HepG2 (cell line): ENCODE measurements at regions not wholly inside any gene's neighbourhood (a gene's known extent, or its start where the extent isn't known, plus 50 kb on each side); places are given as distances from the start of the nearest gene placed in this dataset.
A peak's percentile ranks its signal among the peaks of the same experiment; 100 is the strongest.

Experiments
- CEBPB ChIP-seq: IDR thresholded peaks from 2 replicates; pipeline ENCODE4 v1.6.1; 2011; ENCODE audit warnings: low read depth, low read length, improper control_type of control experiment, borderline replicate concordance
- HNRNPLL ChIP-seq: fragments of 200-400 bp; formaldehyde crosslinking; IDR thresholded peaks from 2 replicates; pipeline ENCODE4 v1.6.1; 2017; ENCODE audit warnings: mild to moderate bottlenecking, low read depth, low read length; ENCODE audit not compliant: poor library complexity, severe bottlenecking
- JARID2 ChIP-seq: sonication (generic); formaldehyde crosslinking; IDR thresholded peaks from 2 replicates; pipeline ENCODE4 v1.8.1; 2023; ENCODE audit warnings: missing genetic modification reagents, inconsistent platforms; ENCODE audit not compliant: insufficient replicate concordance
- MIER3 ChIP-seq: IDR thresholded peaks from 2 replicates; pipeline ENCODE4 v1.6.1; 2016; ENCODE audit warnings: missing compliant biosample characterization, borderline replicate concordance
- NFKBIZ ChIP-seq: IDR thresholded peaks from 2 replicates; pipeline ENCODE4 v1.6.1; 2018; ENCODE audit warnings: missing genetic modification reagents, missing compliant biosample characterization
- NR2C2 ChIP-seq: sonication (generic); formaldehyde crosslinking; IDR thresholded peaks from 2 replicates; pipeline ENCODE4 v1.4.0; 2020; ENCODE audit warnings: missing genetic modification reagents, mild to moderate bottlenecking, moderate library complexity, borderline replicate concordance
- PHF8 ChIP-seq: sonication (generic); formaldehyde crosslinking; IDR thresholded peaks from 2 replicates; pipeline ENCODE4 v1.5.0; 2020; ENCODE audit warnings: missing genetic modification reagents
- SALL1 ChIP-seq: sonication (generic); formaldehyde crosslinking; IDR thresholded peaks from 2 replicates; pipeline ENCODE4 v1.8.0; 2022; ENCODE audit warnings: mild to moderate bottlenecking, missing genetic modification reagents
- SMAD1 ChIP-seq: sonication (generic); formaldehyde crosslinking; IDR thresholded peaks from 2 replicates; pipeline ENCODE4 v1.4.0; 2020; ENCODE audit warnings: missing genetic modification reagents, low read depth, mild to moderate bottlenecking, borderline replicate concordance
- ZHX1 ChIP-seq: sonication (generic); formaldehyde crosslinking; IDR thresholded peaks from 2 replicates; pipeline ENCODE4 v1.8.1; 2022; ENCODE audit warnings: low read depth, mild to moderate bottlenecking, missing genetic modification reagents
- ZNF281 ChIP-seq: sonication (generic); formaldehyde crosslinking; IDR thresholded peaks from 2 replicates; pipeline ENCODE4 v1.4.0; 2020; ENCODE audit warnings: missing genetic modification reagents, borderline replicate concordance
- ZNF501 ChIP-seq: sonication (generic); formaldehyde crosslinking; IDR thresholded peaks from 2 replicates; pipeline ENCODE4 v1.5.1; 2020; ENCODE audit warnings: mild to moderate bottlenecking, moderate library complexity, missing genetic modification reagents
- ZNF614 ChIP-seq: IDR thresholded peaks from 2 replicates; pipeline ENCODE4 v1.6.1; 2018; ENCODE audit warnings: missing biosample characterization, missing genetic modification reagents, inconsistent platforms, borderline replicate concordance
- ZNF619 ChIP-seq: sonication (generic); formaldehyde crosslinking; IDR thresholded peaks from 2 replicates; pipeline ENCODE4 v1.4.0; 2020; ENCODE audit warnings: mild to moderate bottlenecking, missing genetic modification reagents
- ZNF646 ChIP-seq: sonication (generic); formaldehyde crosslinking; IDR thresholded peaks from 2 replicates; pipeline ENCODE4 v1.9.0; 2021; ENCODE audit warnings: mild to moderate bottlenecking, missing genetic modification reagents
- ZNF782 ChIP-seq: sonication (generic); formaldehyde crosslinking; IDR thresholded peaks from 2 replicates; pipeline ENCODE4 v1.4.0; 2020; ENCODE audit warnings: missing genetic modification reagents, mild to moderate bottlenecking, borderline replicate concordance

GRCh38 chr7:25949736-25950487 is 202.1 kb upstream of the NFE2L3 start (continued):
- no peak for TF ChIP-seq JARID2 (CRISPR knock-in tag)
- 0 out of 2 replicates have a peak, but pooled peaks have one; percentile 43 for TF ChIP-seq ZHX1 (CRISPR knock-in tag)
- peak; percentile 54 for TF ChIP-seq PHF8 (CRISPR knock-in tag)
- TF ChIP-seq ZNF646 (CRISPR knock-in tag): no peak
- TF ChIP-seq NFKBIZ (CRISPR knock-in tag): no peak
- no peak for TF ChIP-seq SMAD1 (CRISPR knock-in tag)
- no peak for TF ChIP-seq ZNF619 (CRISPR knock-in tag)
- peak; percentile 38; the same call in 1 of the 2 replicates for TF ChIP-seq ZNF501
- no peak; the same call in 1 of the 2 replicates for TF ChIP-seq ZNF614
- no peak for TF ChIP-seq CEBPB
- TF ChIP-seq NR2C2 (CRISPR knock-in tag): no peak
- no peak for TF ChIP-seq ZNF782 (CRISPR knock-in tag)
- 0 out of 2 replicates have a peak, but pooled peaks have one; percentile 33 for TF ChIP-seq SALL1 (CRISPR knock-in tag)
- peak; percentile 50 for TF ChIP-seq HNRNPLL
- TF ChIP-seq ZNF281: peak; percentile 98
- peak; percentile 15; the same call in 1 of the 2 replicates for TF ChIP-seq MIER3 (CRISPR knock-in tag)
